B cell (primary cell): ENCODE measurements at regions not wholly inside any gene's neighbourhood (a gene's known extent, or its start where the extent isn't known, plus 50 kb on each side); places are given as distances from the start of the nearest gene placed in this dataset. TPM values are rescaled to one million over a fixed set of nuclear protein-coding genes. Genes with fewer than 3 reads are reported as not detected.

ENCODE experiments used
- ATAC-seq: fragments of 200-7000 bp; cut with Tn5 transposase; one replicate; pipeline ENCODE4 v1.10.0; 2021; ENCODE audit warnings: low read depth, mild to moderate bottlenecking, moderate number of reproducible peaks, moderate library complexity
- CTCF ChIA-PET: fragments of 350-600 bp; sonication (Branson Sonifier 250); formaldehyde crosslinking; loops from one replicate; lab custom pipeline; 2021; ENCODE audit warnings: antibody characterized with exemption, inconsistent platforms; lab: Charles Lee
- POLR2A ChIA-PET: fragments of 350-600 bp; sonication (Branson Sonifier 250); formaldehyde crosslinking; loops from one replicate; lab custom pipeline; 2021; ENCODE audit warnings: antibody characterized with exemption; lab: Charles Lee
- DNase-seq: peaks from one replicate; pipeline ENCODE4 v3.0.0; 2013
- H2AFZ ChIP-seq: 2 replicates; pipeline ENCODE4 v1.6.1; 2012; ENCODE audit warnings: mild to moderate bottlenecking, low read depth, low read length; ENCODE audit not compliant: insufficient read depth, poor library complexity, severe bottlenecking
- H3K27ac ChIP-seq, 2 donors: 1 replicate in 1 of 2; 2 replicates in 1 of 2; pipeline ENCODE4 v1.5.1; 2012 to 2013; ENCODE audit warnings: low read length in 2 of 2, mild to moderate bottlenecking in 2 of 2, moderate library complexity in 1 of 2
- H3K27me3 ChIP-seq, 4 experiments: fragments of 200-600 bp in 1 of 4; sonication (generic) in 1 of 4; replicated peaks in 1 of 4; 1 replicate in 2 of 4; 2 replicates in 2 of 4; pipeline versions ENCODE4 v1.6.1 to v1.7.0; 2013 to 2016; ENCODE audit warnings: low read length in 3 of 4, mild to moderate bottlenecking in 2 of 4, mixed read lengths in 1 of 4, moderate library complexity in 1 of 4; ENCODE audit not compliant: insufficient read depth in 4 of 4, control insufficient read depth in 3 of 4; ENCODE audit errors: control extremely low read depth in 1 of 4
- H3K36me3 ChIP-seq, 2 experiments: replicated peaks in 1 of 2; 1 replicate in 1 of 2; 2 replicates in 1 of 2; pipeline versions ENCODE4 v1.6.1 to v1.7.1; 2013; ENCODE audit warnings: low read length in 1 of 2; ENCODE audit not compliant: insufficient read depth in 2 of 2, control insufficient read depth in 1 of 2; ENCODE audit errors: control extremely low read depth in 1 of 2, extremely low read depth in 1 of 2
- H3K4me1 ChIP-seq, 2 donors: fragments of 200-600 bp in 1 of 2; sonication (generic) in 1 of 2; 1 replicate in 1 of 2; 2 replicates in 1 of 2; pipeline versions ENCODE4 v1.5.1 to v1.6.1; 2013 to 2017; ENCODE audit warnings: low read length in 2 of 2; ENCODE audit not compliant: control insufficient read depth in 2 of 2, insufficient read depth in 2 of 2
- H3K4me2 ChIP-seq: replicated peaks from 2 replicates; pipeline ENCODE3; 2012; ENCODE audit warnings: mild to moderate bottlenecking, low read depth, low read length; ENCODE audit not compliant: poor library complexity, severe bottlenecking
- H3K4me3 ChIP-seq, 5 experiments: fragments of 200-600 bp in 1 of 5; sonication (generic) in 1 of 5; 1 replicate in 3 of 5; 2 replicates in 2 of 5; pipeline versions ENCODE4 v1.5.1 to v1.7.0; 2011 to 2016; ENCODE audit warnings: low read length in 4 of 5, mild to moderate bottlenecking in 4 of 5, low read depth in 2 of 5, control low read depth in 1 of 5, moderate library complexity in 1 of 5; ENCODE audit not compliant: insufficient read depth in 1 of 5; ENCODE audit errors: control extremely low read depth in 1 of 5, extremely low read depth in 1 of 5
- H3K79me2 ChIP-seq: fragments of 200-600 bp; sonication (generic); one replicate; pipeline ENCODE4 v1.6.0; 2016; ENCODE audit warnings: low read length; ENCODE audit not compliant: control insufficient read depth, insufficient read depth
- H3K9ac ChIP-seq: fragments of 200-600 bp; sonication (generic); 2 replicates; pipeline ENCODE4 v1.6.1; 2017; ENCODE audit warnings: mild to moderate bottlenecking, low read length, moderate library complexity
- H3K9me3 ChIP-seq, 3 donors: one replicate each; pipeline versions ENCODE4 v1.6.1 to v1.7.1; 2013; ENCODE audit warnings: low read length in 2 of 3; ENCODE audit not compliant: control insufficient read depth in 2 of 3, insufficient read depth in 1 of 3; ENCODE audit errors: control extremely low read depth in 1 of 3
- H4K20me1 ChIP-seq: 2 replicates; pipeline ENCODE4 v1.6.0; 2012; ENCODE audit warnings: mild to moderate bottlenecking, low read length; ENCODE audit not compliant: insufficient read depth, control insufficient read depth, poor library complexity, severe bottlenecking
- H3K27ac Mint-ChIP-seq: one replicate; pipeline ENCODE4 v1.8.0; 2021; ENCODE audit warnings: mixed read lengths
- H3K27me3 Mint-ChIP-seq: one replicate; pipeline ENCODE4 v1.8.0; 2021; ENCODE audit warnings: mixed read lengths
- H3K4me1 Mint-ChIP-seq: one replicate; pipeline ENCODE4 v1.8.0; 2021; ENCODE audit warnings: mixed read lengths
- H3K4me3 Mint-ChIP-seq: one replicate; pipeline ENCODE4 v1.8.0; 2021; ENCODE audit warnings: mixed read lengths
- H3K9me3 Mint-ChIP-seq: one replicate; pipeline ENCODE4 v1.8.0; 2022; ENCODE audit warnings: mixed read lengths; ENCODE audit not compliant: insufficient read depth
- CTCF ChIP-seq: fragments of 200-600 bp; IDR thresholded peaks from one replicate; pipeline ENCODE4 v1.8.0; 2022; ENCODE audit warnings: antibody characterized with exemption, mild to moderate bottlenecking
- EZH2 ChIP-seq: IDR thresholded peaks from 2 replicates; pipeline ENCODE4 v1.6.1; 2012; ENCODE audit warnings: borderline replicate concordance, low read depth, mild to moderate bottlenecking, moderate library complexity, low read length; ENCODE audit not compliant: insufficient read depth, poor library complexity, severe bottlenecking
- WGBS: methylation state at CpG from one replicate; pipeline ENCODE4 v1.1.5; 2013; ENCODE audit warnings: missing lambda C conversion rate; ENCODE audit not compliant: insufficient coverage; 5-methylcytosine and 5-hydroxymethylcytosine counted together
- intact Hi-C: fragments of 100-400 bp; cut with micrococcal nuclease; formaldehyde crosslinking; loops from one replicate; pipeline ENCODE4 v1.10.0; 2022
- small RNA-seq: library from RNA; depleted of rRNA; stranded (forward); fragments of <200 nt; gene quantifications from one replicate; pipeline ENCODE3, GENCODE V24; 2012; ENCODE audit warnings: low replicate concordance, low read depth; ENCODE audit not compliant: insufficient read length

GRCh38 chr18:72935744-72936143, 68.0 kb upstream of the NETO1 start:
- WGBS, result 92% methylated on average over 2 of the region's 4 CpGs

DNA sequence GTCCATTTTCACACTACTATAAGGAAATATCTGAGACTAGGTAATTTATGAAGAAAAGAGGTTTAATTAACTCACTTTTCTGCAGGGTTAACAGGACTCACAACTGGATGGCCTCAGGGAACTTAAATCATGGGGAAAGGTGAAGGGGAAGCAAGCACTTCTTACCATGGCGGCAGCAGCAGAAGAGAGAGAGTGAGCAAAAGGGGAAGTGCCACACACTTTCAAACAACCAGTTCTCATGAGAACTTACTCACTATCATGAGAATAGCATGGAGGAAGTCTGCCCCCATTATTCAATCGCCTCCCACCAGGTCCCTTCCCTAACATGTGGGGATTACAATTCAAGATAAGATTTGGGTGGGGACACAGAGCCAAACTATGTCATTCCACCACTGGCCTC, 55.1 kb upstream of the NETO1 start:
- intact Hi-C loops, result no loop called here
- Histone ChIP-seq H3K27ac (no peak overlapping the region), H3K79me2 (no peaks in the 10 kb centered on the region), H3K9ac (no peak overlapping the region), H3K4me3 (no peak overlapping the region), H3K36me3 (no peaks in the 10 kb centered on the region), H3K9me3 (peaks cover 0 to 8% (median 2%) of the 10 kb centered on the region in 3 donors), H2AFZ (no peak overlapping the region), H3K4me1 (no peaks in the 10 kb centered on the region), H4K20me1 (no peaks in the 10 kb centered on the region), H3K4me2 (no peak overlapping the region), H3K27me3 (no peaks in the 10 kb centered on the region)
- Mint-ChIP-seq H3K4me3 (no peak overlapping the region), H3K27me3 (no peaks in the 10 kb centered on the region), H3K27ac (no peak overlapping the region), H3K4me1 (peaks cover 6% of the 10 kb centered on the region), H3K9me3 (peaks cover 20% of the 10 kb centered on the region)
- WGBS, result no CpG with 5 or more reads among the region's 2 CpGs
- ChIA-PET POLR2A (no interaction called here), CTCF (no interaction called here)
- TF ChIP-seq EZH2, result no peak
- DNase-seq (peak; percentile 15), ATAC-seq (no peak)

More at GRCh38 chr18:72935744-72936143, 68.0 kb upstream of the NETO1 start:
- Histone ChIP-seq H2AFZ (no peak overlapping the region), H3K79me2 (no peaks in the 10 kb centered on the region), H3K4me3 (no peak overlapping the region), H3K27ac (no peak overlapping the region), H3K9me3 (peaks cover 0 to 2% (median 0%) of the 10 kb centered on the region in 3 donors), H3K4me1 (no peaks in the 10 kb centered on the region), H3K27me3 (no peaks in the 10 kb centered on the region), H3K9ac (no peak overlapping the region), H4K20me1 (no peaks in the 10 kb centered on the region), H3K4me2 (no peak overlapping the region), H3K36me3 (no peaks in the 10 kb centered on the region)
- Mint-ChIP-seq H3K4me1 (no peaks in the 10 kb centered on the region), H3K27me3 (no peaks in the 10 kb centered on the region), H3K27ac (no peak overlapping the region), H3K9me3 (no peaks in the 10 kb centered on the region), H3K4me3 (no peak overlapping the region)
- intact Hi-C loops, result no loop called here
- no peak for ATAC-seq
- ChIA-PET CTCF (no interaction called here), POLR2A (no interaction called here)
- TF ChIP-seq EZH2 (no peak), CTCF (no peak)
- DNase-seq, result no peak

Small RNA genes lying in the stretch of these regions (small RNA-seq; reads per million reads assigned to genes)
- gene RN7SL401P, result not detected
